Inflammatory macrophage treated with lipopolysaccharide for 4 hours (primary cell): ENCODE measurements at regions not wholly inside any gene's neighbourhood (a gene's known extent, or its start where the extent isn't known, plus 50 kb on each side); places are given as distances from the start of the nearest gene placed in this dataset.
"Not testable (repeated sequence)": the region's sequence is repeated elsewhere in the genome, so short reads cannot be mapped to it uniquely, and the experiment has no call there.

Experiments
- DNase-seq: peaks from one replicate; pipeline ENCODE4 v3.0.0-alpha.2; 2020

GRCh38 chr9:22654833-22655232 lies 208.2 kb downstream of the DMRTA1 start:
- no peak for DNase-seq

GRCh38 chr9:22657713-22658112 lies 211.1 kb downstream of the DMRTA1 start:
- DNase-seq, result no peak

GRCh38 chr9:22658484-22658883 lies 211.9 kb downstream of the DMRTA1 start:
- not testable (repeated sequence) for DNase-seq

- DNase-seq, result no peak
Observed at GRCh38 chr9:22682536-22682935, 235.9 kb downstream of the DMRTA1 start.

- no peak for DNase-seq
Observed at GRCh38 chr9:22682961-22683699, 236.5 kb downstream of the DMRTA1 start.

GRCh38 chr9:22683700-22684075 lies 237.1 kb downstream of the DMRTA1 start:
- DNase-seq, result no peak

GRCh38 chr9:22693156-22693555 lies 246.5 kb downstream of the DMRTA1 start:
- no peak for DNase-seq

- no peak for DNase-seq
Observed at GRCh38 chr9:22700171-22700570, 253.5 kb downstream of the DMRTA1 start.

- DNase-seq, result no peak
Observed at GRCh38 chr9:22718653-22719052, 272.0 kb downstream of the DMRTA1 start.

- no peak for DNase-seq
Observed at GRCh38 chr9:22722492-22722891, 275.9 kb downstream of the DMRTA1 start.

GRCh38 chr9:22731786-22732185 lies 285.2 kb downstream of the DMRTA1 start:
- DNase-seq, result no peak

GRCh38 chr9:22739712-22740111 lies 293.1 kb downstream of the DMRTA1 start:
- no peak for DNase-seq

GRCh38 chr9:22740781-22741180 lies 294.2 kb downstream of the DMRTA1 start:
- no peak for DNase-seq

- no peak for DNase-seq
Observed at GRCh38 chr9:22742401-22742800, 295.8 kb downstream of the DMRTA1 start.

GRCh38 chr9:22773501-22774220 lies 327.0 kb downstream of the DMRTA1 start:
- DNase-seq, result no peak

- DNase-seq, result no peak
Observed at GRCh38 chr9:22790329-22790728, 343.7 kb downstream of the DMRTA1 start.

- DNase-seq, result no peak
Observed at GRCh38 chr9:22808876-22809275, 362.3 kb downstream of the DMRTA1 start.

GRCh38 chr9:22809371-22809770 lies 362.7 kb downstream of the DMRTA1 start:
- DNase-seq, result no peak

- DNase-seq, result no peak
Observed at GRCh38 chr9:22813529-22813928, 366.9 kb downstream of the DMRTA1 start.

GRCh38 chr9:22815246-22815645 lies 368.6 kb downstream of the DMRTA1 start:
- no peak for DNase-seq

- no peak for DNase-seq
Observed at GRCh38 chr9:22817181-22817580, 370.6 kb downstream of the DMRTA1 start.

- DNase-seq, result no peak
Observed at GRCh38 chr9:22829236-22829635, 382.6 kb downstream of the DMRTA1 start.

- DNase-seq, result no peak
Observed at GRCh38 chr9:22838266-22838665, 391.6 kb downstream of the DMRTA1 start.

GRCh38 chr9:22840641-22841040 lies 394.0 kb downstream of the DMRTA1 start:
- no peak for DNase-seq

GRCh38 chr9:22845243-22845642 lies 398.6 kb downstream of the DMRTA1 start:
- DNase-seq, result not testable (repeated sequence)
